Endothelial cell of umbilical vein (primary cell): ENCODE measurements at regions not wholly inside any gene's neighbourhood (a gene's known extent, or its start where the extent isn't known, plus 50 kb on each side); places are given as distances from the start of the nearest gene placed in this dataset.

Experiments used
- BruUV-seq: library from RNA; stranded (reverse); fragments of 400-500 nt; replicated peaks from 2 replicates; lab custom pipeline; 2021; lab: Mats Ljungman, UMichigan
- CTCF ChIA-PET: fragments of 300-600, 350-600 bp; sonication (Branson Sonifier 250); formaldehyde crosslinking; loops from one replicate; lab custom pipeline; 2021; ENCODE audit warnings: antibody characterized with exemption, inconsistent platforms; lab: Charles Lee
- POLR2A ChIA-PET: fragments of 300-600, 350-600 bp; sonication (Branson Sonifier 250); formaldehyde crosslinking; loops from one replicate; lab custom pipeline; 2021; ENCODE audit warnings: antibody characterized with exemption, inconsistent platforms; lab: Charles Lee
- DNase-seq: peaks from one replicate; pipeline ENCODE4 v3.0.0-alpha.2; 2011; ENCODE audit warnings: low read depth, low spot score
- FAIRE-seq: peaks from 2 replicates; lab custom pipeline; 2011; peaks lifted over from hg19 to GRCh38; lab: Jason Lieb, UNC
- H2AFZ ChIP-seq: 2 replicates; pipeline ENCODE4 v1.6.0; 2012; ENCODE audit warnings: low read depth, low read length, control low read depth, inconsistent platforms
- H3K27ac ChIP-seq: 2 replicates; pipeline ENCODE4 v1.5.1; 2011; ENCODE audit warnings: low read depth, mild to moderate bottlenecking, control low read depth, low read length, moderate library complexity; ENCODE audit not compliant: insufficient read depth
- H3K27me3 ChIP-seq, 2 experiments: 2 replicates each; pipeline versions ENCODE4 v1.6.0 to v1.6.1; 2011; ENCODE audit warnings: low read length in 2 of 2, mixed read lengths in 1 of 2; ENCODE audit not compliant: control insufficient read depth in 2 of 2, insufficient read depth in 2 of 2
- H3K36me3 ChIP-seq, 2 experiments: 2 replicates in 1 of 2; 3 replicates in 1 of 2; pipeline ENCODE4 v1.5.1; 2011; ENCODE audit warnings: low read length in 2 of 2, mild to moderate bottlenecking in 1 of 2, moderate library complexity in 1 of 2; ENCODE audit not compliant: control insufficient read depth in 2 of 2, insufficient read depth in 2 of 2; ENCODE audit errors: extremely low read depth in 1 of 2
- H3K4me1 ChIP-seq: 3 replicates; pipeline ENCODE4 v1.5.1; 2011; ENCODE audit warnings: mild to moderate bottlenecking, low read length; ENCODE audit not compliant: control insufficient read depth, insufficient read depth; ENCODE audit errors: extremely low read depth
- H3K4me2 ChIP-seq: 2 replicates; pipeline ENCODE4 v1.6.1; 2011; ENCODE audit warnings: low read length, control low read depth, mixed read lengths; ENCODE audit not compliant: insufficient read depth
- H3K4me3 ChIP-seq, 3 experiments: fragments of 200-600 bp in 1 of 3; sonication (generic), shearing (Covaris generic) in 1 of 3; replicated peaks in 1 of 3; 2 replicates each; pipeline ENCODE4 v1.5.1; 2011 to 2016; ENCODE audit warnings: control low read depth in 3 of 3, low read length in 3 of 3, mild to moderate bottlenecking in 2 of 3, inconsistent platforms in 1 of 3, low read depth in 1 of 3, moderate library complexity in 1 of 3; ENCODE audit not compliant: insufficient read depth in 1 of 3
- H3K79me2 ChIP-seq: 2 replicates; pipeline ENCODE4 v1.6.0; 2012; ENCODE audit warnings: low read length, inconsistent platforms; ENCODE audit not compliant: control insufficient read depth, insufficient read depth
- H3K9ac ChIP-seq: replicated peaks from 2 replicates; pipeline ENCODE3; 2011; ENCODE audit warnings: low read length, control low read depth; ENCODE audit not compliant: insufficient read depth; ENCODE audit errors: extremely low read depth
- H3K9me1 ChIP-seq: replicated peaks from 3 replicates; pipeline ENCODE4 v1.6.0; 2011; ENCODE audit warnings: mild to moderate bottlenecking, low read length; ENCODE audit not compliant: control insufficient read depth, insufficient read depth; ENCODE audit errors: extremely low read depth
- H3K9me3 ChIP-seq: replicated peaks from 2 replicates; pipeline ENCODE4 v1.5.1; 2012; ENCODE audit warnings: low read length, inconsistent platforms; ENCODE audit not compliant: control insufficient read depth, insufficient read depth
- H4K20me1 ChIP-seq: replicated peaks from 2 replicates; pipeline ENCODE3; 2011; ENCODE audit warnings: mild to moderate bottlenecking, low read length; ENCODE audit not compliant: control insufficient read depth, insufficient read depth; ENCODE audit errors: extremely low read depth
- FOS ChIP-seq: IDR thresholded peaks from 2 replicates; pipeline ENCODE4 v1.6.1; 2011; ENCODE audit warnings: mild to moderate bottlenecking, low read length, moderate library complexity, borderline replicate concordance; ENCODE audit not compliant: insufficient read depth
- GATA2 ChIP-seq: IDR thresholded peaks from 2 replicates; pipeline ENCODE4 v1.7.0; 2011; ENCODE audit warnings: low read depth, mild to moderate bottlenecking, moderate library complexity, mixed read lengths, low read length; ENCODE audit not compliant: insufficient read length, insufficient read depth
- MYC ChIP-seq: IDR thresholded peaks from one replicate; pipeline ENCODE4 v1.6.1; 2011; ENCODE audit warnings: mild to moderate bottlenecking, low read depth, low read length
- POLR2A ChIP-seq: IDR thresholded peaks from 2 replicates; pipeline ENCODE4 v1.6.1; 2012; ENCODE audit warnings: low read depth, mild to moderate bottlenecking, control low read depth, low read length
- POLR2AphosphoS5 ChIP-seq: IDR thresholded peaks from 2 replicates; pipeline ENCODE4 v1.6.1; 2012; ENCODE audit warnings: low read depth, mild to moderate bottlenecking, control low read depth, low read length, moderate library complexity; ENCODE audit not compliant: insufficient read depth
- dilution Hi-C: fragments of 300-500 bp; cut with MboI; formaldehyde crosslinking; loops from one replicate; pipeline ENCODE4 v1.15.0; 2019; ENCODE audit warnings: low sequenced_read_pairs; ENCODE audit not compliant: extremely low pct_ligation_motif_present
- intact Hi-C: fragments of 100-400 bp; cut with micrococcal nuclease; formaldehyde crosslinking; loops from one replicate; pipeline ENCODE4 v1.10.0; 2022
- TF ChIP-seq, protein P1 (sequence below): IDR thresholded peaks from 2 replicates; pipeline ENCODE4 v1.6.1; 2011; ENCODE audit not compliant: insufficient read depth, insufficient read length
- TF ChIP-seq, protein P2 (sequence below), 2 donors: IDR thresholded peaks; 1 replicate in 1 of 2; 2 replicates in 1 of 2; pipeline ENCODE4 v1.5.1; 2011; ENCODE audit warnings: low read length in 2 of 2, mild to moderate bottlenecking in 2 of 2, moderate library complexity in 2 of 2, control low read depth in 1 of 2, inconsistent platforms in 1 of 2, low read depth in 1 of 2; ENCODE audit not compliant: insufficient read depth in 1 of 2; ENCODE audit errors: extremely low read depth in 1 of 2

DNA sequence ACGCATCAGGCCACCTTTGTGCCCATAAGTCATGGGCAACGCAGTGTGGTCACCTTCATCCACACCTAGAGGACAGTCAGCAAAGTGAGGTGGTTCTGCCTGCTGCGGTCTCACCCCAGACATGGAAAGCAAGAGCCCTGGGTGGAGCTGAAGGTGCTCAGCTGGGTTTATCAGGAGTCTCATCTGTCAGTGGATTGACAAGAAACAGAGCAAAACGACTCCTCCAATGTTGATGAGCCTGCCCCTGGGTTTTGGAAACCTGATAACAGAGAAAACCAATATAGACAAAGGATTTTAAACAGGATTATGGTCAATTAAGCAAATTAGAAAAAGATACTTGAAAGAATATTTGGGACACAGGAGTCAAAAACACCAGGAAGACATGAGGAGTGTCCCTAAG lies 229.3 kb upstream of the PRSS58 start:
- CTCF ChIA-PET, result interaction anchor here (0.7 to 4.8 kb wide), 7 partner anchors 10 to 142 kb away, joined by 3 to 33 read pairs (median 4); no protein-coding TSS in a partner anchor
- Histone ChIP-seq H2AFZ (no peak overlapping the region), H3K9me1 (no peaks in the 10 kb centered on the region), H3K4me1 (no peaks in the 10 kb centered on the region), H3K27me3 (peaks cover 3 to 6% of the 10 kb centered on the region in 2 experiments), H3K79me2 (no peaks in the 10 kb centered on the region), H3K9ac (no peak overlapping the region), H3K4me3 (no peak overlapping the region), H3K36me3 (no peaks in the 10 kb centered on the region), H3K9me3 (no peaks in the 10 kb centered on the region), H4K20me1 (no peaks in the 10 kb centered on the region), H3K27ac (no peak overlapping the region), H3K4me2 (no peak overlapping the region)
- intact Hi-C loops (no loop called here), dilution Hi-C loops (no loop called here)
- DNase-seq (no peak), FAIRE-seq (no peak)
- TF ChIP-seq POLR2AphosphoS5, result no peak
- TF ChIP-seq MYC, result no peak
- TF ChIP-seq, protein P1, sequence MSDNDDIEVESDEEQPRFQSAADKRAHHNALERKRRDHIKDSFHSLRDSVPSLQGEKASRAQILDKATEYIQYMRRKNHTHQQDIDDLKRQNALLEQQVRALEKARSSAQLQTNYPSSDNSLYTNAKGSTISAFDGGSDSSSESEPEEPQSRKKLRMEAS, result no peak
- TF ChIP-seq FOS, result no peak
- no peak for TF ChIP-seq POLR2A
- TF ChIP-seq, protein P2, sequence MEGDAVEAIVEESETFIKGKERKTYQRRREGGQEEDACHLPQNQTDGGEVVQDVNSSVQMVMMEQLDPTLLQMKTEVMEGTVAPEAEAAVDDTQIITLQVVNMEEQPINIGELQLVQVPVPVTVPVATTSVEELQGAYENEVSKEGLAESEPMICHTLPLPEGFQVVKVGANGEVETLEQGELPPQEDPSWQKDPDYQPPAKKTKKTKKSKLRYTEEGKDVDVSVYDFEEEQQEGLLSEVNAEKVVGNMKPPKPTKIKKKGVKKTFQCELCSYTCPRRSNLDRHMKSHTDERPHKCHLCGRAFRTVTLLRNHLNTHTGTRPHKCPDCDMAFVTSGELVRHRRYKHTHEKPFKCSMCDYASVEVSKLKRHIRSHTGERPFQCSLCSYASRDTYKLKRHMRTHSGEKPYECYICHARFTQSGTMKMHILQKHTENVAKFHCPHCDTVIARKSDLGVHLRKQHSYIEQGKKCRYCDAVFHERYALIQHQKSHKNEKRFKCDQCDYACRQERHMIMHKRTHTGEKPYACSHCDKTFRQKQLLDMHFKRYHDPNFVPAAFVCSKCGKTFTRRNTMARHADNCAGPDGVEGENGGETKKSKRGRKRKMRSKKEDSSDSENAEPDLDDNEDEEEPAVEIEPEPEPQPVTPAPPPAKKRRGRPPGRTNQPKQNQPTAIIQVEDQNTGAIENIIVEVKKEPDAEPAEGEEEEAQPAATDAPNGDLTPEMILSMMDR (IDR thresholded peaks at IDR 0.05; ENCODE audit: extremely low read depth in 1 of 2, insufficient read depth in 1 of 2, low read depth in 1 of 2, low read length in 2 of 2), result no peak
- TF ChIP-seq GATA2, result no peak
- POLR2A ChIA-PET, result no interaction called here
- BruUV-seq, result no TSS peak
